GM12878 (cell line): ENCODE measurements at regions not wholly inside any gene's neighbourhood (a gene's known extent, or its start where the extent isn't known, plus 50 kb on each side); places are given as distances from the start of the nearest gene placed in this dataset.
"Not testable (repeated sequence)": the region's sequence is repeated elsewhere in the genome, so short reads cannot be mapped to it uniquely, and the experiment has no call there.

Experiments used
- ATAC-seq: fragments of 200-7000 bp; cut with Tn5 transposase; 3 replicates; pipeline ENCODE4 v1.9.1; 2020; ENCODE audit warnings: mild to moderate bottlenecking, moderate library complexity
- BruUV-seq: library from RNA; stranded (reverse); fragments of 400-500 nt; replicated peaks from 2 replicates; lab custom pipeline; 2021; lab: Mats Ljungman, UMichigan
- CTCF ChIA-PET: fragments of 300-600 bp; sonication (Branson Sonifier 250); formaldehyde crosslinking; extraction: SDS; loops from one replicate; lab custom pipeline; 2021; ENCODE audit warnings: inconsistent platforms; lab: Yijun Ruan, JAX
- POLR2A ChIA-PET: fragments of 350-600 bp; formaldehyde crosslinking; extraction: SDS; loops from one replicate; lab custom pipeline; 2021; ENCODE audit warnings: inconsistent platforms; lab: Charles Lee
- RAD21 ChIA-PET: fragments of 300-600 bp; sonication (Branson Sonifier 250); formaldehyde crosslinking; loops from one replicate; lab custom pipeline; 2023; ENCODE audit warnings: antibody characterized with exemption; ENCODE audit not compliant: unreplicated experiment; lab: Charles Lee
- SMC1A ChIA-PET: fragments of 300-600 bp; sonication (Branson Sonifier 250); formaldehyde crosslinking; loops from one replicate; lab custom pipeline; 2023; ENCODE audit not compliant: unreplicated experiment, uncharacterized antibody; lab: Charles Lee
- DNase-seq: peaks from one replicate; pipeline ENCODE4 v3.0.0-alpha.2; 2011; ENCODE audit warnings: low read depth, low spot score
- FAIRE-seq: peaks from 3 replicates; lab custom pipeline; 2011; peaks lifted over from hg19 to GRCh38; lab: Jason Lieb, UNC
- H2AFZ ChIP-seq: 2 replicates; pipeline ENCODE4 v1.6.0; 2011; ENCODE audit warnings: low read depth, low read length, control low read depth; ENCODE audit not compliant: control insufficient read depth
- H3K27ac ChIP-seq: 2 replicates; pipeline ENCODE4 v1.5.1; 2011; ENCODE audit warnings: control low read depth; ENCODE audit not compliant: control insufficient read depth, insufficient read depth
- H3K27me3 ChIP-seq, 2 experiments: replicated peaks in 1 of 2; 2 replicates each; pipeline versions ENCODE4 v1.6.0 to v1.6.1; 2011; ENCODE audit warnings: low read length in 1 of 2; ENCODE audit not compliant: control insufficient read depth in 2 of 2, insufficient read depth in 2 of 2
- H3K36me3 ChIP-seq, 2 experiments: 2 replicates each; pipeline ENCODE4 v1.5.1; 2011; ENCODE audit warnings: low read length in 1 of 2; ENCODE audit not compliant: control insufficient read depth in 2 of 2, insufficient read depth in 2 of 2
- H3K4me1 ChIP-seq: 2 replicates; pipeline ENCODE4 v1.6.1; 2011; ENCODE audit warnings: mild to moderate bottlenecking, low read length, moderate library complexity, mixed read lengths; ENCODE audit not compliant: control insufficient read depth, insufficient read depth
- H3K4me2 ChIP-seq: 2 replicates; pipeline ENCODE4 v1.6.0; 2011; ENCODE audit warnings: control low read depth; ENCODE audit not compliant: control insufficient read depth, insufficient read depth
- H3K4me3 ChIP-seq: fragments of 200-600 bp; sonication (generic); 2 replicates; pipeline ENCODE4 v1.5.1; 2016
- H3K79me2 ChIP-seq: 2 replicates; pipeline ENCODE4 v1.6.0; 2011; ENCODE audit warnings: low read length; ENCODE audit not compliant: control insufficient read depth, insufficient read depth
- H3K9ac ChIP-seq: 2 replicates; pipeline ENCODE4 v1.8.0; 2011; ENCODE audit warnings: low read length, control low read depth, mixed read lengths; ENCODE audit not compliant: control insufficient read depth, insufficient read depth
- H3K9me3 ChIP-seq: replicated peaks from 3 replicates; pipeline ENCODE4 v1.5.1; 2011; ENCODE audit warnings: mild to moderate bottlenecking, low read length; ENCODE audit not compliant: control insufficient read depth, insufficient read depth
- H4K20me1 ChIP-seq: 2 replicates; pipeline ENCODE4 v1.6.0; 2011; ENCODE audit not compliant: control insufficient read depth, insufficient read depth
- WGBS: methylation state at CpG from one replicate; pipeline ENCODE4 v1.1.6; 2016; ENCODE audit warnings: low lambda C conversion rate; ENCODE audit not compliant: insufficient replicate concordance, insufficient coverage; ENCODE audit errors: missing lambda C conversion rate; 5-methylcytosine and 5-hydroxymethylcytosine counted together
- in situ Hi-C: fragments of 300-500 bp; cut with MboI; formaldehyde crosslinking; loops from 9 replicates; pipeline ENCODE4 v1.14.3; 2018; ENCODE audit warnings: mixed read lengths
- intact Hi-C: fragments of 100-400 bp; cut with micrococcal nuclease; formaldehyde crosslinking; loops from one replicate; pipeline ENCODE4 v1.14.2; 2022; ENCODE audit not compliant: unreplicated experiment

DNA sequence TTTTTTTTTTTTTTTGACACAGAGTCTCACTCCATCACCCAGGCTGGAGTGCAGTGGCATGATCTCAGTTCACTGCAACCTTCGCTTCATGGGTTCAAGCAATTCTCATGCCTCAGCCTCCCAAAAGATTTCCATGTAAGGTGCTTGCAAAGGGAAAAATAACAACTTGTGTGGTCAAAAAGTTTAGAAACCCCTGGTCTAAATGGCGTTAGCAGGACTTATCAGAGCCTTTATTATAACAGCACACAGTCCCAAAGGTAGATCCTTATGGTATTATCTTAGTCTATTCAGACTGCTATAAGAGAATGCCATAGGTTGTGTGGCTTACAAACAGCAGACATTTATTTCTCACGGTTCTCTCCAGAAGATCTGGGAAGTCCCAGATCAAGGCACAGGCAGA, 135.0 kb downstream of the NPIPA8 start:
- H2AFZ ChIP-seq, SMC1A ChIA-PET, BruUV-seq, RAD21 ChIA-PET, H3K4me3 ChIP-seq, intact Hi-C loops, H3K9ac ChIP-seq, ATAC-seq, H3K27ac ChIP-seq, POLR2A ChIA-PET, H3K27me3 ChIP-seq, FAIRE-seq, H3K4me2 ChIP-seq, H3K79me2 ChIP-seq, CTCF ChIA-PET, H3K4me1 ChIP-seq, H4K20me1 ChIP-seq, in situ Hi-C loops, DNase-seq, H3K9me3 ChIP-seq, H3K36me3 ChIP-seq: not testable (repeated sequence)
- WGBS: 37% methylated on average over 3 of the region's 3 CpGs

DNA sequence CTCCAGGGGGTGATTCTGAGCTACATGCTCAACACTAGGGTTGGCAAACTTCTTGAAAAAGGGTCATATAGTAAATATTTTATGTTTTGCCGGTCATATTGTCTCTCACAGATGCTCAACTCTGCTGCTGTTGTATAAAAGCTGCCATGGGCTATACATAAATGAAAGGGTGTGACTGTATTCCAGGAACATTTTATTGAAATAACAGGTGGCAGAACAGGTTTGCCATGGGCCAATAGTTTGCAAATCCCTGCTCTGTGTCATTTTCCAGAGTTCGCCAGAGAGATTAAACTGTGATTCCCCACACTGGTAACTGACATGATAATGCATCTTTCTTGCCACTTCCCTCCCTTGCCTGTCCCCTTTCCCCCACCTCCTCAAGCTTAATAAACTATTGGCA, 144.1 kb downstream of the NPIPA8 start:
- FAIRE-seq, H2AFZ ChIP-seq, H3K4me3 ChIP-seq, BruUV-seq, H3K4me2 ChIP-seq, H4K20me1 ChIP-seq, H3K36me3 ChIP-seq, CTCF ChIA-PET, H3K79me2 ChIP-seq, H3K27ac ChIP-seq, POLR2A ChIA-PET, intact Hi-C loops, ATAC-seq, H3K9ac ChIP-seq, H3K4me1 ChIP-seq, H3K9me3 ChIP-seq, SMC1A ChIA-PET, in situ Hi-C loops, H3K27me3 ChIP-seq, DNase-seq, RAD21 ChIA-PET: not testable (repeated sequence)
- WGBS: 57% methylated on average over 1 of the region's 2 CpGs

DNA sequence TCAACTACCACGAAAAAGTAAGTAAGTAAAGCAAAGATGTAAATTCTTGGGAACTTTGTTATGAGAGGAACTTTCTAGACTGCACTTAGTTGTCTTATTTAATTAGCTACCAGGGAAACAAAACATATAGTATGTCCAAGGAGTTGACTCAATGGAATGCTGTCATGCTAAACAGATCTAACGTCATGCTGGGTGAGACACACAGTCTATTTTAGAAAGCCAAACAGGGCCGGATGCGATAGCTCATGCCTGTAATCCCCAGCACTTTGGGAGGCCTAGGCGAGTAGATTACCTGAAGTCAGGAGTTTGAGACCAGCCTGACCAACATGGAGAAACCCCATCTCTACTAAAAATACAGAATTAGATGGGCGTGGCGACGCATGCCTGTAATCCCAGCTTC, 146.4 kb downstream of the NPIPA8 start:
- H3K9ac ChIP-seq, in situ Hi-C loops, RAD21 ChIA-PET, H4K20me1 ChIP-seq, H3K27me3 ChIP-seq, H2AFZ ChIP-seq, SMC1A ChIA-PET, intact Hi-C loops, DNase-seq, H3K4me1 ChIP-seq, CTCF ChIA-PET, H3K27ac ChIP-seq, H3K9me3 ChIP-seq, BruUV-seq, H3K36me3 ChIP-seq, POLR2A ChIA-PET, ATAC-seq, H3K4me3 ChIP-seq, FAIRE-seq, H3K79me2 ChIP-seq, H3K4me2 ChIP-seq: not testable (repeated sequence)
- WGBS: 0% methylated on average over 1 of the region's 8 CpGs

DNA sequence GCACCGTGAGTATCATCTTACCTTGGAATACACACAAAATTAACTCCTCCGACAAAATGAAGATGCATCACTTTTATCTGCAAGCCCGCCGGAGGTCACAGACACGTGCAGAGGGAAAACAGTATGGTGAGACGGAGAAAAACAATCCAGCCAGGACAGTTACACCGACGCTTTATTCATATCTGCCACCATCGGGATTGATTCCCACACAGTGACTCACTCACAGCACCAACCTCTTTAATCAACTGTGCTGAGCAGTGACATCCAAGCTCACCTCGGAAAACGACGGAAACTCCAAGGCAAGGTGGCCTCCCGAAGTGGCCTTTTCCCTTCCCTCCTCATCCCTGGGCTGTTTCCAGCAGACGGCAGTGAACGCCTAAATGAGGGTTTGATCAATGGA, 151.8 kb downstream of the NPIPA8 start:
- H3K4me2 ChIP-seq, DNase-seq, H3K9me3 ChIP-seq, in situ Hi-C loops, H3K27ac ChIP-seq, H3K27me3 ChIP-seq, SMC1A ChIA-PET, ATAC-seq, H3K79me2 ChIP-seq, H3K36me3 ChIP-seq, RAD21 ChIA-PET, POLR2A ChIA-PET, CTCF ChIA-PET, BruUV-seq, H3K9ac ChIP-seq, intact Hi-C loops, H4K20me1 ChIP-seq, H3K4me1 ChIP-seq, H3K4me3 ChIP-seq, FAIRE-seq, H2AFZ ChIP-seq: not testable (repeated sequence)
- WGBS: 51% methylated on average over 5 of the region's 15 CpGs
